LNCaP clone FGC (cell line): ENCODE measurements at regions not wholly inside any gene's neighbourhood (a gene's known extent, or its start where the extent isn't known, plus 50 kb on each side); places are given as distances from the start of the nearest gene placed in this dataset.

Experiments used
- DNase-seq: peaks from one replicate; pipeline ENCODE4 v3.0.0-alpha.2; 2011; ENCODE audit warnings: low read depth
- H3K4me3 ChIP-seq: 2 replicates; pipeline ENCODE4 v1.5.1; 2011; ENCODE audit warnings: mild to moderate bottlenecking, low read depth, low read length, control low read depth
- TF ChIP-seq, protein P1 (sequence below): IDR thresholded peaks from 2 replicates; pipeline ENCODE4 v1.5.1; 2012; ENCODE audit warnings: mild to moderate bottlenecking; ENCODE audit not compliant: control insufficient read depth, insufficient read depth; ENCODE audit errors: extremely low read depth

DNA sequence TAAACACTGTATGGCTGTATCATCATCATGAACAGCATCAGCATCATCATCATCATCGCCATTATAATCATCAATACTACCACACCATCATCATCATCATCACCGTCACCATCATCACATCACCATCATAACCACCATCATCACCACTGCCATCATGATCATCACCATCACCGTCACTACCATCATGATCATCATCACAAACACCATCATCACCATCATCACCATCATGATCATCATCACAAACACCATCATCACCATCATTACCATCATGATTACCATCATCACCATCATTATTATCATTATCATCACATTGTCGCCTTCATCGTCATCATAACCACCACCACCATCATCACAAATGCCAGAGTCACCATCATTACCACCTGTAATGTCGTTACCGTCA lies 1196.9 kb downstream of the NLGN4X start:
- TF ChIP-seq, protein P1, sequence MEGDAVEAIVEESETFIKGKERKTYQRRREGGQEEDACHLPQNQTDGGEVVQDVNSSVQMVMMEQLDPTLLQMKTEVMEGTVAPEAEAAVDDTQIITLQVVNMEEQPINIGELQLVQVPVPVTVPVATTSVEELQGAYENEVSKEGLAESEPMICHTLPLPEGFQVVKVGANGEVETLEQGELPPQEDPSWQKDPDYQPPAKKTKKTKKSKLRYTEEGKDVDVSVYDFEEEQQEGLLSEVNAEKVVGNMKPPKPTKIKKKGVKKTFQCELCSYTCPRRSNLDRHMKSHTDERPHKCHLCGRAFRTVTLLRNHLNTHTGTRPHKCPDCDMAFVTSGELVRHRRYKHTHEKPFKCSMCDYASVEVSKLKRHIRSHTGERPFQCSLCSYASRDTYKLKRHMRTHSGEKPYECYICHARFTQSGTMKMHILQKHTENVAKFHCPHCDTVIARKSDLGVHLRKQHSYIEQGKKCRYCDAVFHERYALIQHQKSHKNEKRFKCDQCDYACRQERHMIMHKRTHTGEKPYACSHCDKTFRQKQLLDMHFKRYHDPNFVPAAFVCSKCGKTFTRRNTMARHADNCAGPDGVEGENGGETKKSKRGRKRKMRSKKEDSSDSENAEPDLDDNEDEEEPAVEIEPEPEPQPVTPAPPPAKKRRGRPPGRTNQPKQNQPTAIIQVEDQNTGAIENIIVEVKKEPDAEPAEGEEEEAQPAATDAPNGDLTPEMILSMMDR, result no peak
- no peak for DNase-seq
- no peak overlapping the region for H3K4me3 ChIP-seq

DNA sequence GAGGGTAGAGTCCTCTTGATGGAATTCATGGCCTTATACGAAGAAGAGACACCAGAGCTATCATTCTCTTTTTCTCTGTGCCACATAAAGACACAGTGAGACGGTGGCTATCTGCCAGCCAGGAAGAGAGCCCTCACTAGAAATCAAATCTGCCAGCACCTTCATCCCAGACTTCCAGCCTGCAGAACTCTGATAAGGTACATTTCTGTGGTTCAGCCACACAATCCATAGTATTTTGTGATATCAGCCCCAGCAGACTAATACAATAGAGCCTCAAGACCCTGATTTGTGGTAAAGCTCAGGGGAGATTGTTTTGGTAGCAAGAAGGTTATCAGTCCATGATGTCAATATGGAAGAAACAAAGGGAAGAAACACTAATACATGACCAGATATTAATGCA lies 1213.2 kb downstream of the NLGN4X start:
- no peak overlapping the region for H3K4me3 ChIP-seq
- TF ChIP-seq, protein P1, result no peak
- no peak for DNase-seq

DNA sequence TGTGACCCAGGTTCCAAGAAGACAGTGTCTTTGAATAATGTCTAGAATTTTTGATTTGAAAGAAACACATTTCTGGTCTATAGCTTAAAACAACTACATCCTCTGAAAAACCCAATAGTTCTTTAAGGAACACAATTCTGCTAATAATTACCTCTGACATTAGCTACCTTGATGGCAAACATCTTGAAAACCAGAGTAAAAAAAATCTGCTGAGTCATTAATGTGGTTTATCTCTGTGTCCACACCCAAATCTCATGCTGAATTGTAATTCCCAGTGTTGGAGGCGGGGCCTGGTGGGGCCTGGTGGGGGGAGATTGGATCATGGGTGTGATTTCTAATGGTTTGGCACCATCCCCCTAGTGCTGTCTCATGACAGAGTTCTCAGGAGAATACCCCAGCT lies 1233.8 kb downstream of the NLGN4X start:
- no peak overlapping the region for H3K4me3 ChIP-seq
- TF ChIP-seq, protein P1, result no peak
- no peak for DNase-seq

DNA sequence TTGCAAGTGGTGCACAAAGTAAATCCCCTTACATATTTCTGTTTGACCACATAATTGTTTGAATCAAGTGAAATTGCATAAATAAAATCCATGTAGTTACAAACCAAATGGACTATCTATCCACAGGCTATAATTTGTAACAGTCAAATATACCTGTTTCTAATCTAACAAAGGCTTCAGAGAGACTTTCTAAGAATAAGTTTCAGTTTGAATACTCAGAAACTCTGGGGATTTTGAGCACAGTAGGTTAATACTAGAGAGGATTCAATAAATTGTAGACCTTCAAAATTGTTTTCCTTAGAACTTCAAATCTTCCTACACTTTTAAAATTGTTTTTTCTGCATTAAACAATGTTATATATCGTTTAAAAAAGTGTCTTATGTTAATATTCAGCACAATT lies 1250.1 kb downstream of the NLGN4X start:
- TF ChIP-seq, protein P1, result no peak

DNA sequence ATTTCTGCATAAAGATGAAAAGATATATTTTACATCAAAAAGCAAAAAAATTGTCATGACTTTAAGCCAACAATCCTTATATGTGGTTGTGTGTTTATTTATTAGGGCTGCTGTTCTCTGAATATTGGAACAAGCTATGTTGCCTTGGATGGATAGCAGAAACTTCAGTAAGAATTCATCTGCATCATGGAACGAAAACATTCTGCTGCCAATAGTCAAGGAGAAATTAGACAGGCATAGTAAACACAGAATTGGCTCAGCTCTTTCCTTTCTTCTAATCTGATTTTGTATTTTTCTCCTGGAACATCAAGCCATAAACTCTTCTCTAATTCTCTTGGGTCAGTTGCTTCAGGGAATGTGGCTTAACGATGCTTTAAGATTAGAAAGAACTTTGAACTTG lies 1257.0 kb downstream of the NLGN4X start:
- H3K4me3 ChIP-seq, result no peak overlapping the region
- no peak for DNase-seq
- TF ChIP-seq, protein P1, result no peak

More for the DNA sequence above, 1250.1 kb downstream of the NLGN4X start:
- H3K4me3 ChIP-seq, result no peak overlapping the region
- no peak for DNase-seq

DNA sequence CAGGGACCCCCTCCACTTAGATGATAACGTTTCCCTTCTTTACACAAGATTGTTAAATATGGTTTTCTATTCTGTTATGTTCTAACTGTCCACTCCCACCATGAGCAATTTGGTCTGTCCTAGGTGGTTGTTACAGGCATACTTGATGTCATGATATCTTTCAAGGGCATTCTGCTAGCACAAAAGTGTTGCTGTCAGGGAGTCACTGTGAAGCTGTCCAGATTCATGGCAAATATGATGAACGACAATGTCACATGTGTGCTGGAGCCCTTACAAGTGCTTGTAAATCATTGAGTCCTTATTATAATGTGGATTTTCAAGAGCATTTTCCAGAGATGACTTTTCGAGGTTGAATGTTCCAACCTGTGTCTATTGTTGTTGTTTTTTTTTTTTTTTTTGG lies 1250.7 kb upstream of the PRKX start:
- TF ChIP-seq, protein P1, result no peak
- H3K4me3 ChIP-seq, result no peak overlapping the region
- DNase-seq, result no peak

DNA sequence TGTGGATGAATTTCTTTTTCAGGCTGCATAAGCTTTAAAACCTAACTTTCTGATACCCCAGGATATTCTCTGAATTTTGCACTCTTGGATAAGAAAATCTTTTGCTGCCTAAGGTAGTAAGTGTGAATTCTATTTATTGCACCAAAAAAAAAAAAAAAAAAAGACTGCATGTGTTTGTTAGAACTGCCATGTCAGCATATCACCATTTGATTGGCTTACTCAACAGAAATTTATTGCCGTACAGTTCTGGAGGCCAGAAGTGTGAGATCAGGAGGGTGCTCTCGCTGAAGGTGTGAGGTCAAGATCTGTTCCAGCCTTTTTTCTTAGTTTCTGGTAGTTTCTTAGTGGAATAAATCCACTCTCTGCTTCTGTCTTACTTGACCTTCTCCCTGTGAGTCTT lies 1250.0 kb upstream of the PRKX start:
- TF ChIP-seq, protein P1, result no peak
- no peak for DNase-seq
- H3K4me3 ChIP-seq, result no peak overlapping the region
